ENCODE measurements at regions not wholly inside any gene's neighbourhood (a gene's known extent, or its start where the extent isn't known, plus 50 kb on each side); places are given as distances from the start of the nearest gene placed in this dataset.
A peak's percentile ranks its signal among the peaks of the same experiment; 100 is the strongest.

GRCh38 chr6:164856138-164856537, 453.3 kb downstream of the C6orf118 start (continued):
- no peak for TF ChIP-seq ZFP3 (CRISPR knock-in tag; IDR thresholded peaks at IDR 0.05)

GRCh38 chr6:164855281-164855680, 454.1 kb downstream of the C6orf118 start:
- ATAC-seq: no peak
- TF ChIP-seq RARB (CRISPR knock-in tag; IDR thresholded peaks at IDR 0.05): no peak
- no peak for TF ChIP-seq ESRRG (CRISPR knock-in tag; IDR thresholded peaks at IDR 0.05)
- TF ChIP-seq CREB5 (CRISPR knock-in tag; IDR thresholded peaks at IDR 0.05; ENCODE audit: low read depth): no peak
- no peak for TF ChIP-seq CSRNP3 (CRISPR knock-in tag; IDR thresholded peaks at IDR 0.05)
- TF ChIP-seq TCF4 (CRISPR knock-in tag; IDR thresholded peaks at IDR 0.05; ENCODE audit: borderline replicate concordance): peak; percentile 66; the same call in 1 of the 2 replicates

GRCh38 chr6:164854526-164854925, 454.9 kb downstream of the C6orf118 start:
- TF ChIP-seq ZNF70 (CRISPR knock-in tag; IDR thresholded peaks at IDR 0.05) (no peak), POU6F1 (CRISPR knock-in tag; IDR thresholded peaks at IDR 0.05; ENCODE audit: borderline replicate concordance, low read depth) (no peak), ZNF565 (CRISPR knock-in tag; conservative IDR thresholded peaks at IDR 0.05; ENCODE audit: low read depth) (no peak), PATZ1 (CRISPR knock-in tag; IDR thresholded peaks at IDR 0.05; ENCODE audit: borderline replicate concordance) (no peak), TSHZ2 (CRISPR knock-in tag; IDR thresholded peaks at IDR 0.05) (no peak), SNAI2 (CRISPR knock-in tag; IDR thresholded peaks at IDR 0.05) (no peak), ZNF8 (CRISPR knock-in tag; IDR thresholded peaks at IDR 0.05) (no peak), ZFP3 (CRISPR knock-in tag; IDR thresholded peaks at IDR 0.05) (no peak), TOX (CRISPR knock-in tag; IDR thresholded peaks at IDR 0.05; ENCODE audit: borderline replicate concordance) (no peak), ISL1 (CRISPR knock-in tag; IDR thresholded peaks at IDR 0.05) (no peak), ESRRG (CRISPR knock-in tag; IDR thresholded peaks at IDR 0.05) (no peak), PPARA (CRISPR knock-in tag; IDR thresholded peaks at IDR 0.05; ENCODE audit: borderline replicate concordance) (no peak), CSDC2 (CRISPR knock-in tag; IDR thresholded peaks at IDR 0.05) (no peak), BACH2 (CRISPR knock-in tag; IDR thresholded peaks at IDR 0.05; ENCODE audit: borderline replicate concordance) (no peak), CREB5 (CRISPR knock-in tag; IDR thresholded peaks at IDR 0.05; ENCODE audit: low read depth) (no peak), GLIS3 (CRISPR knock-in tag; IDR thresholded peaks at IDR 0.05) (no peak), ZC3H10 (CRISPR knock-in tag; IDR thresholded peaks at IDR 0.05) (no peak)
- no peak for ATAC-seq

Measured in SK-N-SH treated with all-trans-retinoic acid at 6 μM for 48 hours (cell line).